NCI-H526 treated with DMSO at 0.1 percent for 48 hours (cell line): ENCODE measurements at regions not wholly inside any gene's neighbourhood (a gene's known extent, or its start where the extent isn't known, plus 50 kb on each side); places are given as distances from the start of the nearest gene placed in this dataset.
"Not testable (repeated sequence)": the region's sequence is repeated elsewhere in the genome, so short reads cannot be mapped to it uniquely, and the experiment has no call there.

Source experiments
- DNase-seq: peaks from one replicate; lab custom pipeline; 2025; lab: John Stamatoyannopoulos, UW

- DNase-seq, result no peak
These were observed 831.0 kb downstream of the SEMA5A start for GRCh38 chr5:8714861-8715260.

GRCh38 chr5:8719796-8720195 is 826.1 kb downstream of the SEMA5A start:
- no peak for DNase-seq

GRCh38 chr5:8720506-8720905 is 825.4 kb downstream of the SEMA5A start:
- DNase-seq, result no peak

DNA sequence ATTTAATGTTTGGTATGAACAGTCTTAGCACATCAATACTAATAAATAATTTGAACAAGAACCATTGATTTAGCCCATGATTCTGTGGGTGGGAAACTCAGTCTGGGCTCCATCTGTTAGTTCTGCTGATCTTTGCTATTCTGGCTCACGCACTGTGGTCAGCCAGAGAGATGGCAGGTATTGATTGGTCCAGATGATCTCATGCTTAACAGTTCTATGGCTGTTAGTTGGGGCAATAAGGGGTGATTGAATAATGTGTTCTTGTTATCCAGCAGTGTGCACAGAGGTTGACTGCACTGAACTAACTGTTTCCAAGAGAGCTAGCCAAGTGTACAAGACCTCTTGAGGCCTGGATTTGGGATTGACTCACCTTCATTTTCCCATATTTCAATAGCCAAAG is 824.3 kb downstream of the SEMA5A start:
- no peak for DNase-seq

GRCh38 chr5:8726383-8727036 is 819.4 kb downstream of the SEMA5A start:
- DNase-seq, result no peak

- DNase-seq, result no peak
These were observed 818.5 kb downstream of the SEMA5A start for GRCh38 chr5:8727396-8727795.

DNA sequence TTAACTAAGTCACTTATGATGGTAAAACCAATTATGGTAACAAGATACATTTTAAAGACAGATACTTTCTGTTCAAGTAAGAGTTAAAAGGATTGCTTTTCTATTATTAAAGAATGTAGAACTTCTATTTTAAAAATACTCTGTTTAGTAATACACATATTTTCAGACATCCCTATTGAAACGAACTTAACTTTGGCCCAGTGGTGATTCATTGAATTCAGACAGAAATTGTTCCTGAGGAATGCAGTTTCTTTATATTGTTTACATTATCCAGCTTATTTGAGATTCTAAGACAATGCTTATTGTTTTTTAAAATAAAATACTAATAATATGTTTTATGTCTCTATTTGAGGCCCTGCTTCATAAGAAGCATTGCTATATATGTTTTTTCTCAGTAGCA is 816.4 kb downstream of the SEMA5A start:
- DNase-seq, result no peak

GRCh38 chr5:8730194-8730593 is 815.7 kb downstream of the SEMA5A start:
- DNase-seq, result no peak

DNA sequence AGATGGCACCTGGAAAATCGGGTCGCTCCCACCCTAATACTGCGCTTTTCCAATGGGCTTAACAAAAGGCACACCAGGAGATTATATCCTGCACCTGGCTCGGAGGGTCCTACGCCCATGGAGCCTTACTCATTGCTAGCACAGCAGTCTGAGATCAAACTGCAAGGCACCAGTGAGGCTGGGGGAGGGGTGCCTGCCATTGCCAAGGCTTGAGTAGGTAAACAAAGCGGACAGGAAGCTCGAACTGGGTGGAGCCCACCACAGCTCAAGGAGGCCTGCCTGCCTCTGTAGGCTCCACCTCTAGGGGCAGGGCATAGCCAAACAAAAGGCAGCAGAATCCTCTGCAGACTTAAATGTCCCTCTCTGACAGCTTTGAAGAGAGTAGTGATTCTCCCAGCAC is 814.8 kb downstream of the SEMA5A start:
- not testable (repeated sequence) for DNase-seq

- DNase-seq, result no peak
These were observed 805.3 kb downstream of the SEMA5A start for GRCh38 chr5:8740595-8740994.

GRCh38 chr5:8749556-8749955 is 796.3 kb downstream of the SEMA5A start:
- no peak for DNase-seq

DNA sequence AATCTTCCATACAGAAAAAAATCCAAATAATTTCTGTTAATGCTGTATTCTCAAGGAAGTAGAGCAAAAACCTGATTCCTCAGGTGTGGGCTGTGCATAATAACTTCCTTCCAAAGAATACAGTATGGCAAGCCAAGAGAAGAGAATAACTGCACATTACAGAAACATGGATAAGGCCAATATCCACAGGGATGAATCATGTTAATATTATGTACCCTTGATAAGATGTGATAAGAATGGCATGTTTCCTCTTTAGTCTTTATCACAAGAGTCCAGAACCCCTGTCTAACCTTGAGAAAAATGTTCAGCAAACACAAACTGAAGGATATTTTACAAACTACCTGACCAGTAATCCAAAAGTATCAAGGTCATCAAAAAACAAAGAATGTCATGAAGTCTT is 795.8 kb downstream of the SEMA5A start:
- no peak for DNase-seq

DNA sequence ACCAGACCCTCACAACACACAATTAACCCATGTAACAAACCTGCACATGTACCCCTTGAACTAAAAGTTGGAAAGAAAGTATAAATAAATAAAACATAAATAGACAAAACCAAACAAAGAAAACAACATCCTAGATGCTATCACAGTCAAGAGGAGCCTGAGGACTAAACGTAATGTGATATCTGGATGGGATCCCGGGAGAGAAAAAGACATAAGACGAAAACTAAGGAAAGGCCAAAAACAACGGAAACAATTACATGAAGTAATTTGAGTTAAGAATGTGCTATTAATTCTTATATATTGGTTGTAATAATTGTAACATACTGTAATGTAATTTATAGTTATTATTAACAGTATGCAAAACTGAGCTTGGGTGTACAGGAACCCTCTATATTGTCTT is 793.9 kb downstream of the SEMA5A start:
- DNase-seq, result no peak

GRCh38 chr5:8752595-8752994 is 793.3 kb downstream of the SEMA5A start:
- DNase-seq, result no peak

DNA sequence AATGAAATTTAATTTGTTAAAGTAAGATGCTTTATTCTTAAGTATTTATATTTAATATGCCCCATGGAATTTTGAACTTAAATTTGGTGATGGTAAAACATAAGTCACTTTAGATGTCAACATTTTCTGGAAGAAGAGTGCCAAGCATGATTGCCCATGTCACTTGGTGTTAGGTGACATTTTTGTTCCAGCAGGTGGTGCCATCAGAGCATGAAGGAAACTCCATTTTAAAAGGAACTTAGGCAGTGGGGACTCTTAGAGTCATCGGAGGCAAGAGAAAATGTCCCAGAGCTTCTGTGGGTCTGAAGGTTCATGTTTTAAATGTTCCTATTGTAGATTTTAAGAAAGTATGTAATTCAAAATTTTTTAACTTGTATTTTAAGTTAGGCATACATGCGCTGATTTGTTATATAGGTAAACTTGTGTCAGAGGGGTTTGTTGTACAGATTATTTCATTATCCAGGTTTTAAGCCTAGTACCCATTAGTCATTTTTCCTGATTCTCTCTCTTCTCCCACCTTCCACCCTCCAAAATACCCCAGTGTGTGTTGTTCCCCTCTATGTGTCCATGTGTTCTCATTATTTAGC is 789.3 kb downstream of the SEMA5A start:
- DNase-seq, result peak; percentile 74

DNA sequence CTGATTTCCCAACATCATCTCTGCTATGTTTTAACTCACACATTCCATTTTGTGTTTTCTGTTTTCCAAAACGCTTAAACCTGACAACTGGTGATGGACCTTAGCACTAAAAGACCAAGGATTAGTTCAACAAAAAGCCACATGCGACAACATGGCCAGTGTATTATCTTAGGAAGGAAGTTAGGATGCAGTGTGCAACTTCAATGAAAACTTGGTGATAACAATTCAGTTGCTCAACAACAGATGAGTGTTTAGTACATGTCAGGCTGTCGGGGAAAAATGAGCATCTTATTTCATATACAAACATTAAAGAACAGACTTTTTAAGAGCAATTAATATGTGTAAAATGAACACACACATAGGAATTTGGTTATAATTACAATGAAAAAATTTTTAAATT is 780.0 kb downstream of the SEMA5A start:
- DNase-seq, result no peak

DNA sequence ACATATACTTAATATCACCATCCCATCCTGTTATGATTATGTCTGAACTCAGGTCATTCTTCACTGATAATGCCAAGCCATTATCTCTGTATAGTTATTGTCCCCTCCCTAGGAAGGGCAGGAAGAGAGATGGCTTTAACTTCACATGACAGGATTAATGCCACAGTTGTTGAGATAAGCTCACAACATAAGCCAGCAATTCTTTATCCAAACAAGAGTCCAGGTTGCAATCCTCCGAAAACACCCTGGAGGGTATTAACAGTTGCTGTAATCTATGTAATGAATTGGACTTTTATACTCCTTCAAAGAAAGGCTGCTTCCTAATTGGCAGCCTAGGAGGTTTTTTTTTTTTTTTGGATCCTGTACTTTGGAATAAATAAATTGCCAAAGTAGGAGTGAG is 779.4 kb downstream of the SEMA5A start:
- DNase-seq, result no peak

GRCh38 chr5:8767111-8767510 is 778.8 kb downstream of the SEMA5A start:
- no peak for DNase-seq

- no peak for DNase-seq
These were observed 778.1 kb downstream of the SEMA5A start for GRCh38 chr5:8767746-8768145.

GRCh38 chr5:8769631-8770030 is 776.2 kb downstream of the SEMA5A start:
- no peak for DNase-seq

DNA sequence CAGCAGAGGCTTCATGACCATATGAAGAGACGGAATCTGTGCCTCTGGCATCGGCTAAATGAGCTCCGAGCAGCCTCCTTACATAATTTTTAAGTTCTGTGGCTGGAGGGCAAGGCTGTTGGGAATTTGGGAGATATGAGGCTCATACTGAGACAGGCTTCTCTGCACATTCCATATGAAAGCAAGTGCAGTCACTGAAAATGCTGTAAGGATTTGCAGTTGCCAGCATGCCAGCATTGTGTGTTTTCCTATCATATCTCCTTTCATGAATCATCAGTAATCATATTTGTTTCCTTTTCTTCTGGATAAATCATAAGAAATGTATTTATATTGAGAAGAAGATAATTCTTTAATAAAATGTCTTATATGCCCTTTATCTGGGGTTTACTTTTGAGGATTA is 775.4 kb downstream of the SEMA5A start:
- DNase-seq, result no peak

DNA sequence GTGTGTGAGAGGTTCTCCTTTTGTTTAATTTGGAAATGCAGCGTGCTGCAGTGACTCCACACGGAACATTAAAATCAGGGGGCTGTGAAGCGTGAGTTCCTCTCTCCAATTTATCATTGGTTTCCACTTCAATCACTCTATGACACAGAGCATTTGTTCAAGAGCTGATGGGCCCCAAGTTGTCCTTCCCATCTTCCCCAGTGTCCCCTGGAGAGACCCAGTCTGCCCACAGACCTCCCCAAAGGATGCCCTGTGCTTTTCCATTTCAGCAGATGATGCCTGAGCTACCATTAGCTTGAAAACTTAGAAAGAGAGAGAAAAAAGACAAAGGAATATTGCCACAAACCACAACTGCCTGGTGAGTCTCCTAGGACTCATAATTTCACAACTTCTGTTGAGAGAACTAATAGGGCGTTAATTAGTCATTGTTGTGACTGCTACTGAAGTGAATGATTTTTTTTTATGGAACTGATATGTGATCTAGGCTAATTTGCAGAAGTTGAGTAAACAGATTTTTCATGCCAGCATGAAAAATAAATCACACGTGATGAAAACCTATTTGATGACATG is 772.7 kb downstream of the SEMA5A start:
- DNase-seq, result no peak

DNA sequence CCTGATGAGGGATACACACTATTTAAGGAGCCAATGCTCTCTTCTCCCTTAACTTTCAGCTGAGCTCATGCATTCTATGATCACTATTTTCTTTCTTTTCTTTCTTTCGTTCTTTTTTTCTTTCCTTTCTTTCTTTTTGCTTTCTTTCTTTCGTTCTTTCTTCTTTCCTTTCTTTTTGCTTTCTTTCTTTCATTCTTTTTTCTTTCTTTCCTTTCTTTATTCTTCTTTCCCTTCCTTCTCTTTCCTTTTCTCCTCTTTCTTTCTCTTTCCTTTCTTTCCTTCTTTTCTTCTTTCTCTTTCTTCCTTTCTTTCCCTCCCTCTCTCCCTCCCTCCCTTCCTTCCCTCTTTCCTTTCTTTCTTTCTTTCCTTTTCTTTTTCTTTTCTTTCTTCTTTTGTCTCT is 761.2 kb downstream of the SEMA5A start:
- DNase-seq, result no peak

- DNase-seq, result no peak
These were observed 757.6 kb downstream of the SEMA5A start for GRCh38 chr5:8788246-8788645.
